ENCODE measurements at regions not wholly inside any gene's neighbourhood (a gene's known extent, or its start where the extent isn't known, plus 50 kb on each side); places are given as distances from the start of the nearest gene placed in this dataset.

- TF ChIP-seq CTCF (IDR thresholded peaks at IDR 0.05) (no peak), POLR2A (IDR thresholded peaks at IDR 0.05) (no peak)
Observed at GRCh38 chr11:45538939-45539338, 126.5 kb downstream of the CHST1 start.

All from suprapubic skin (tissue), 3 donors.